DMS53 treated with DMSO at 0.1 percent for 48 hours (cell line): ENCODE measurements at regions not wholly inside any gene's neighbourhood (a gene's known extent, or its start where the extent isn't known, plus 50 kb on each side); places are given as distances from the start of the nearest gene placed in this dataset.

Experiments used
- DNase-seq: peaks from one replicate; lab custom pipeline; 2025; ENCODE audit not compliant: unreplicated experiment; lab: John Stamatoyannopoulos, UW

DNA sequence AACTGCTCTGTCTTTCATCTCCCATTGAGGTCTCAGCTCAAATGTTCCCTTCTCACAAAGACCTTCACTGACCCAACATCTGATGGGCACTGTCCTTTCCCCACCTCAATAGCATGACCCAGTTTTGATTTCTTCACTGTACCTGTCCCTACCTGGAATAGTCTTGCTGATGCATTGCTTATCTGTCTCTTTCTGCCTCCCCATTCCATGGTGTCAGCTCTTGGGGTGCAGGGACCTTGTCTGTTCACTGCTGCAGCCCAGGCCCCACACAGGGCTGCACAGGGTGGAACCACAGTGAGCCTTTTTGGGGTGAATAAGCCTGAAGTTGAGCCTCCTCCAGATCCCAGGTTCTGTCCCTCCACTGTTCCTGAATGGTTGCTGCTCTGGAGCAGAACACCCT, 414.9 kb downstream of the PTPRU start:
- no peak for DNase-seq

DNA sequence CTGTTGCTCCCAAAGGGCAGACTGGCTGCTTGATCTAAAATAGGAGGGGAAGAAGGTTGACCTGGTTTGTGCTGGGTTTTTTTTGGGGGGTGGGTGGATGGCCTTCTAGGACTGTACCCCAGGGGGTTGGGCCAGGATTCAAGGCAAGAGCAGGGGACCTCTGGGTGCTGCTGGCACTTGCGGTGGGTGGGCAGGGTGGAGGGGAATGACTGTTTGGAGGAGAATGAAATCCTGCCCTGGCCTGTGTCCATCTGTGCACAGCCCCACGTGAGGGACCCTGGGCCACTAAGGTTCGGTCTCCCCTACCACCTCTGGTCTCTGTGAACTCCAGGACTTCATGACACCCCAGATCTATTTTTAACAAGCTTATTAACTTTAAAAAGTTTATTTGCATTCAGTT, 414.2 kb downstream of the PTPRU start:
- no peak for DNase-seq

DNA sequence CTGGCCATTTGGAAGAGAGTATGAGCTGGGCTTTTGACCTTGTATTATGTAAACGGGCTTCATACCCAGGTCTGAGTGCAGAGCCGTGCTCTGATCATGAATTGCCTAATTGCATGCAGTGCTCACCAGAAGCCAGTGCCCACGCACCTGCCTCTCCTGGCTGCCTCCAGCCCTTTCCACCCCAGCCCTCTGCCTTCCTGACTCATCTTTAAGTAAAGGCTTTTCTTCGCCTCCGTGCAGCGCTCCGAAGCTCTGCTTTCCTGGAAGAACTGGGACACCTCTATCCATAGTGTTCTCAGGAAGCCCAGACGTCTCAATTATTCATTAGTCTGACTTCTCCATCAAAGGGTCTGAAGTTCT, 413.7 kb downstream of the PTPRU start:
- no peak for DNase-seq

DNA sequence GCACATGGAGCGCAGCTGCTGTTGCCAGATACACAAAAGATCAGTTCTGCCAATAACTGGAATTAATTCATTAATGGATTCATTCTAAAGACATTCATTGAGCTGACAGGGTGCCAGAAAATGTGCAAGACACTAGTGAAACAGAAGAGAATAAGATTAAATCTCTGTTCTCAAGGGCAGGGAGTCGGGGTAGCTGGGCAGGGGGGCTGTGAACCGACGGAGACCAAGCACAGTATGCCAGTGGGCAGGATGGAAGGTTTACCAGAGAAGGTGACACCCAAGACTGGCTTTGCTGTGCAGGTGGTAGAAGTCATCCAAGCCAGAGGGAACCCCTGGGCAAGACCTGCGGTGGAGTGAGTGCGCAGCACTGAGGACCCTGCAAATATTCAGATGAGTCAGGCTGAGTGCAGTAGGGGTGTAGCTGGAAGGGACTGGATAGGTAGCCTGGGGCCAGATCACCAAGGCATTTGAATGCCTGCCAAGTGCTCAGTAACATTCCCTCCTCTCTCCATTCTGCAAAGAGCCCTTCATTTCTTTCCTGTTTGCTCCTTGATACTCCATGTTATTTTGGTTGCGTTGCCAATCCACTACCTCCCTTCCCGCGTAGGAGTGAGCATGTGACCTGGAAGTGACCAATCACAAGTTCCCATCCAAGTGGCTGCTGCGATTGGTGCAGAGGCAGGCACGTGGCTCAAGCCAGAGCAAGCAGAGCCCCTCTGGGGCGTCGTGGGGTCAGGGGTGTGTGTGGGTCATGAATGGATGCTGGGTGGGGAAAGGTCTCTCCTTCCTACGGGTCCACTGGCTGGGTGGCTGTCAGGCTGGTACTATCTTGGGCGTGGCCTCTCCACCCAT, 413.1 kb downstream of the PTPRU start:
- DNase-seq, result no peak

DNA sequence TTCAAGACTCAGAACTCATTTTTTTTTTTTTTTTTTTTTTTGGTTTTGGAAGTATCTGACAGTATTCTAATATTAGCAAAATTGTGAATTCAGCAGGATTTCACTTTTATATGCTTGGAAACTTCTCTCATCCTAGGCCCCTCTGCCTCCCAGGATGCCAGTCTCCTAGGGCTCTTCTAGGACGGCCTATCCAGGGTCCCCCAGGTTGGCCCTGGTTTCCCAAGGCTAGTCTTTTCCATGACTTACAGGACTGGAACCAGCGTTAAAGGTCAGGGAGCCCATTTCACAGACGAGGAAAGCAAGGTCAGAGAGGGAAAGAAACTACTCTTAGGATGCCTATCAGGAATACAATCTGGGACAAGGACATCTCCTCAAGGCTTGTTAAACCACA, 412.5 kb downstream of the PTPRU start:
- DNase-seq, result no peak

DNA sequence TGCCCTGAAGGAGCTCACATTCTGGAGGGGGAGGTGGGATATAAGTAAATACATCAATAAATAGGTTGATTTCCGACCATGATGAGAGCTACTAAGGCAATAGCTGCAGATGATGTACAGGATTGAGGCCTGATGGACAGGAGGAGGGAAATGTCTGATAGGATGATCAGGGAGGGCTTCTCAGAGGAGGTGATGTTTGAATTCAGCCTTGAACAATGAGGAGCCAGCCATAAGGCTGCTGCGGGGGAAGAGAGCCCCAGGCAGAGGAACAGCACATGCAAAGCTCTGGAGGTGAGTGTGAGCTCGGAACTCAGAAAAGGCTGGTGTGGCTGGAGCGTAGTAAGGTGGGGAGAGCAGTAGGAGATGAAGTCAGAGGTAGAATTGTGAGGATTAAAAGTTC, 411.7 kb downstream of the PTPRU start:
- no peak for DNase-seq

DNA sequence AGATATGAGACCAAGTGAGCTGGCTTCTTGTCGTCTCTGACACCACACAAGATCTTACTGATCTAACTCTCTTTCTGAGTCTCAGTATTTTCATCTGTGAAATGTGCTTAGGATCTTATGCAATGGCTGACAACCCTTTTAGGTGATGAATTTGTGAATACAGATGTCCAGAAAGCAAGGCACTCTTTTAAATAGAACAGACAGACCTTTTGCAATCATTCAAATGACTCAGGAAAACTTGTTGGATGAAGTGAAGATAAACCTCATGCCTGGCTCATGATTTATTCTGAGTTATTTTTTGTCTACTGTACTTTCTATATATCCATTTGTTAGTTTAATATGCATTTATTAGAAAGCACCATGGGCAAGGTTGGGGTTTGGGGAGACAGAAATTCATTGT, 411.3 kb downstream of the PTPRU start:
- no peak for DNase-seq

DNA sequence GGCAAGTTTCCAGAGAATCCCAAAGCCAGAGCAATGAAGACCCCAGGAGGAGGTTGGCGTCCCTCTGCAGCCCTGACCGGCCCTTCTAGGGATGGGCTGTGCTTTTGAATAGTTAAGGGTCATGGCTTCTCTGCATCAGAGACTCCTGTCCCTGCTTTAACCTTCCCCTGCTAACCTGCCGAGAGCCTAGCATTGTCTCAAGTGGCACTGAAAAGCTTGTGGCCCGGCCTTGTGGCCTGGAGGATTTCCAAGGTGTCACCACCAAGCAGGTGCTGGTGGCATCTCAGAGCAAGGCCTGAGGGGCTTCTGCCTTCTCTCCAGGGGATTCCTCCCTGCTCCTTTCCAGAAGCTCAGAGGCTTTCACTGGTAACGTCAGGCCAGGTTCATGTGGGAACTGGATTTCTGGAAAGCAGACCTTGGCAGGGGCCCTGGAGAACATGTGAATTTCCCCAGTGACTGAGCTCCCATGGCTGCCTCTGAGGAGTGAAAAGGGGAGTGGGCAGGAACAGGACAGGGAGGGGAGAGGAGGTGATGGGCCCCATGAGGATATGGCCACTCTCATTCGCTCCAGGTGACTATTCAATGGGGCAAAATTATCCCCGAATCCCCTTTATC, 409.9 kb downstream of the PTPRU start:
- no peak for DNase-seq

DNA sequence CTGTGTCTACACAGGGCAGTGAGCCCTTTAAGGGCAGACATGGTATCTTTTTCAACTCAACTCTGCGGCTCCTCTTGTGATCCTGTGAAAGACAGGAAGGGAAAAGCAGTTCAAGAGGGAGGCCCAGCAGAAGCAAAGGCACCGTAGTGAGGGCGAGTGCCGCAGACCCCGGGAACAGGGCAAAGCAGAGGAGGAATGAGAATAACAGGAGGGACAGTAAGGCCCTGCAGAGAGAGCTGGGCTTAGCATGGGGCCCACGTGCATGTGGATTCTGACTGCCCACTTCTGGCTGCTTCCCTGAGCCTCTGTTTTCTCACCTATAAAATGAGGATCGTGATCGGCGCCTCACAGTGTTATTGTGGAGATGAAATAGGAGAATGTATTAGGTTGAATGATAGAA, 409.3 kb downstream of the PTPRU start:
- DNase-seq, result no peak

DNA sequence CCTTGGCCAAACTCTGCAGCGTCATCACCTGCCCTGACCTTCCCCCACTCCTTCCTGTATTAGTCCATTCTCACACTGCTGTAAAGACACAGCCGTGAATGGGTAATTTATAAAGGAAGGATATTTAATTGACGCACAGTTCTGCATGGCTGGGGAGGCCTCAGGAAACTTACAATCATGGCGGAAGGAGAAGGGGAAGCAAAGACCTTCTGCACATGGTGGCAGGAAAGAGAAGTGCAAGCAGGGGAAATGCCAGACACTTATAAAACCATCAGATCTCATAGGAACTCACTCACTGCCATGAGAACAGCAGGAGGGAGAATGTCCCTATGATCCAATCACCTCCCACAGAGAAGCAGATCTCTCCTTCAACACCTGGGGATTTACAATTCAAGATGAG, 408.5 kb downstream of the PTPRU start:
- no peak for DNase-seq

DNA sequence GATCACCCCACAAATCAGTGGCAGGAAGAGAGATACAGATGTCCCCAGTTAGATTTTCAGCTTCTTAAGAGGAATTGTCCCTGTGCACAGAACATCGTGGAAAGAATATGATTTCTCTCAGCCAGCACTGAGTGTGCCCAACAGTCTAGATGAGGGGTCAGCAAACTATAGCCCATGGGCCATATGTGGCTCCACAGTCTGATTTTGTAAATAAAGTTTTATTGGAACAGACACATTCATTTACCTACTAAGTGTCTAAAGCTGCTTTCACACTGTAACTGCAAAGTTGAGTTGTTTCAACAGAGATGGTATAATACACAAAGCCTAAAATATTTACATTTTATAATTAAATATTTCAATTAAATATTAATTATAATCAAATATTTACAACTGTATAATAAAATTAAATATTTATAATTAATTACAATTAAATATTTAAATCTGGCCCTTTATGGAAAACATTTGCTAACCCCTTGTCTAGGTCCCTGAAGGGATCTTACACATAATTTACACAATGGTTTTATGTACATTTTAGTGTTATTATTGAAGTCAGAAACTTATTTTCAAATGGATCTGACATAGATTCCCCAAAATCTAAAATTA, 407.6 kb downstream of the PTPRU start:
- no peak for DNase-seq

DNA sequence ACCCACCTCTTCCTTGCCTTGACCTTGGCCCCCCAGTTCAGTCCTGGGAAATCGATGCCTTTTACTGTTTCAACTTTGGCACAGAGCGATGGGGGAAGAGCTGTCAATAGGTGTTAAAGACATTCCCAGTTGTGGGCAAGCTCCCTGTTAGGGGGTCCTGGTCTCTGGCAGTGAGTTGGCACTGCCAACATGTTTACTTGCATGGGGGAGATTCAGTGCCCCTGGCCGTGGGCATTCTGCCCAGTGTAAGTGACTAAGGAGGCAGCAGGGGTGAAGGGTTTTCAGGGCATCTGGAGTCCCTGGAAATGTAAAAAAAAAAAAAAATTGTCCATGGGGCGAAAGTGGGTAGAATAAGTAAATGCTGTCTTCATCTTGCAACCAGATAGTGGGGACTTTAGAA, 407.0 kb downstream of the PTPRU start:
- no peak for DNase-seq

DNA sequence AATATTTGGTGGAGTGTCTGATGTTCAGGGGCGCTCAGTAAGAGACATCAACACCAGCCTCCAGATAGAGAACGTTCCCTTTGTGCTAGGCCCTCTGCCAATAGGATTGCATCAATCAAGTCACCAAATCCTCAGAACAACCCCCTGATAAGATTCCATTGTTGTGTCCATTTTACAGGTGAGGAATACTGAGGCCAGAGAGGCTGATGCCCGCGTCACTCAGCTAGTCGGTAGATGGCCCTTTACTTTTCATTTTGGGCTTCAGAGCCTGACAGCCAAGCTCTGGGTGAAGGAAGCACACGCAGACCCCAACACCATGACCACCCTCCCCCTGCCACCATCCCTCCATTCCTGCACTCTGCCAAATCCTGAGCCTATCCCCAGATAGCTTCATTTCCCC, 406.2 kb downstream of the PTPRU start:
- DNase-seq, result no peak

DNA sequence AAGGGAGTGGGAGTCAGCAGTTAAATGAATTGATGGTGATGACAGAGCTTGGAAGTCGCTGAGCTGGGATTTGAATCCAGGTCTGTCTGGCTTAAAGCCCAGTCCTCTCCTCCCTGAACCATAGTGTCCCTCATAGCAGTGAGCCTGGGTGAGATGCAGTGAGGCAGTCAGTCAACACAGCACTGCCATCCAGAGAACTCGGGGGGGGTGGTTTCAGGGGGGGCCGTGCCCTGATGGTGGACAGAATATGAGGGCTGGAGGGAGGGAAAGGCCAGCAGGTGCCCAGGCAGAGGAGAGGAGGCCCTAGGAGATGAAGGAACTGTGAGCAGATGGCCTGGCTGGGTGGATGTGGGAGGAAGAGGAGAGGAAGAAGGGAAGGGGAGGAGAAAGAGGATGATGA, 405.6 kb downstream of the PTPRU start:
- DNase-seq, result no peak

DNA sequence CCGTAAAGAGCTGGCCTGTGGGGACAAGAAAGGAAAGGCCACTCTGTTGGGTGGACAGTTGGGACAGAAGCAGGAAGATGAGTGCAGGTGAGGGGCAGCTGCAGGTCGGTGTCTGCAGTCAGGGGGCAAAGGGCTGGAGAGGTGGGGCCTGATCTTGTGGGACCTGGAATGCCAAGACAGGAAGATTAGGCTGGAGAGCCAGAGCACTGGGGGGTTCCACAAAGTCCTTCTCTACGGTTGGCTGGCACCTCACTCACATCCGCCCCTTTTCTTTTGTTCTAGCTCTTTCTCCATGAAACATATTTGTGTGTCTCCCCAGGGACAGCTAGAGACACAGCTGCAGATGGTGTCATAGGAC, 404.1 kb downstream of the PTPRU start:
- no peak for DNase-seq

DNA sequence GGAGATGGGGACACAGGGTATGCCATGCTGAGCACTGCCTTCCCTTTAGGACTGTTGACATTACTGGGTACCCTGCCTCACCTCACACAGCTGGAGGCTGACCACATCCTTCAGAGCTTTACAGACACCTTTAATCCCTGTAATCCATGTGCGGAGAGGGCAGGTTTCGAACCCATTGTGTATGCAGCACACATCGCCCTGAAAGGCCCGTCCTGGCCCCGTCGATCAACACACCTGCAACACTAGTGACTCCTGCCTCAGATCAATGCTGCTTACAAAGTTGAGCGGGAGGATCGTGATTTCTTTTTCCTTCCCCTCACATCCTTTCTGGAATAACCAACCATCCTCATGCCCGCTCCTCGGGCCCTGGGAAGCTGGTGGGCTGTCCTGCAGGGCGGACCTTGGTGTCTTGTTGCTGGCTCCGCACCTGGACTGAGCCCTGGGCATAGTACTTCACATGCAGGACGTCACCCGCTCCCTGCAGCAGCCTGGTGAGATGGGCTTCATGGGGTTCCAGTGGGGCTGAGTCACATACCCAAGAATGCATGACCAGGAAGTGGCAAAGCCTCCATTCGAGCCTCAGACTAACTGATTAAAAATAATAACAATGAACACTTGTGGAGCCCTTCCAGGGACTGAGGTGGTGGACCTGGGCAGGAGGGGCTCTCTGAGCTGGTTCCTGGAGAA, 403.6 kb downstream of the PTPRU start:
- DNase-seq, result no peak

DNA sequence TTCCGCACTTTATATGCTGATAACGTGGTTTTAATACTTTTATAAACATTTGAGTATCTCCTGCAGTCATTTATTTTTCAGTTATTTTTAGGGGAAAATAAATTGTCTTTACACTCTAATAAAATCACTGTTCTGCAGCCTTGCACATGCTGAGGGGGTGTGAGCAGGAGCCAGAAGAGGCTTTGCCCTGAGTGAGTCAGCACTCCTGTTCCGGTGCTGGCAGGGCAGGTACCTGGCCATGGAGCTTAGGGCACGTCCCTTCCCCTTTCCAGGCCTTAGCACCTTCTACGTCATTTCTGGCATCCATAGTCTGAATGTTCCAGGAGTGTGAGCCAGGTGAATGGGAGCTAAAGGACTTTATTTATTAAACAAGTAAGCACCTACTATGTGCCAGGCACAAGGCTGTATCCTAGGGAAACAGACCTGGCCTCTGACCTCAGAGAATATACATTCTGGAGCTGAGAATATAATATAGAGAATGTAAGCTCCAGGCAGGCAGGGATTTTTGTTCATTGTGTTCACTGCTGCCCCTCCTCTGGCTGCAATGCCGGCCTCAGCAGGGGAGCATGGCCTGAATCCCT, 402.9 kb downstream of the PTPRU start:
- no peak for DNase-seq

DNA sequence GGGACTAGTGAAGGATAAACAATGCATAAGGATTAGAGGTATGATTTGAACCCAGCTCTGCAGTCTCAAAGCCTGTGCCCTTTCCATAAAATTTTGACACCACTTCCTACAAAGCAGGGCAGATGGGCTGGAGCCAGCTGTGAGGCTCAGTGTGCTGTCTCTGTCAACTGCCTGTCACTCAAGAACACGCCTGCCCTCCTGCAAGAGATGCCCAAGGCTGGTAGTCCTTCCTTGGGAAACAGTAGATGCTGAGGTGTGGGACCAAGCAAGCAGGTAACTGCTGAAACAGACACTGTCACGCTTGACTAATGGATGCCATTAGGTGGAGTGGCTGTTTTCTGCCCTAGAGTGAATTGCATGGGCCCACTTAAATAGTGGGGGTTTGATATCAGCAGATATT, 402.0 kb downstream of the PTPRU start:
- DNase-seq, result no peak

DNA sequence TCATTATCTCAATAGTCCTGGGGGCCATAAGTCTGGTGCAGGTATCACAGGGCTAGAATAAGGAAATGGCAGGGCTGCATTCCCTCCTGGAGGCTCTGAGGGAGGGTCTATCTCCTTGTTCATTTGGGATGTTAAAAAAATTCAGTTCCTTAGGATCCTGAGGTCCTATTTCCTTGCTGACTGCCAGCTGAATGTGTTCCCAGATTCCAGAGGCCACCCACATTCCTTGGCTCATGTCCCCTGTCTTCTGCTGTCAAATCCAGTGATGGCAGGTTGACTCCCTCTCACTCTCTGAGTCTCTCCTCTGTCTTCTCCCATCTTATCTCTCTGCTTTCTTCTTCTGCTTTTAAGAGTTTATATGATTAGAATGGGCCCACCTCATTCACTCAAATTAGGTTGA, 400.6 kb downstream of the PTPRU start:
- no peak for DNase-seq

DNA sequence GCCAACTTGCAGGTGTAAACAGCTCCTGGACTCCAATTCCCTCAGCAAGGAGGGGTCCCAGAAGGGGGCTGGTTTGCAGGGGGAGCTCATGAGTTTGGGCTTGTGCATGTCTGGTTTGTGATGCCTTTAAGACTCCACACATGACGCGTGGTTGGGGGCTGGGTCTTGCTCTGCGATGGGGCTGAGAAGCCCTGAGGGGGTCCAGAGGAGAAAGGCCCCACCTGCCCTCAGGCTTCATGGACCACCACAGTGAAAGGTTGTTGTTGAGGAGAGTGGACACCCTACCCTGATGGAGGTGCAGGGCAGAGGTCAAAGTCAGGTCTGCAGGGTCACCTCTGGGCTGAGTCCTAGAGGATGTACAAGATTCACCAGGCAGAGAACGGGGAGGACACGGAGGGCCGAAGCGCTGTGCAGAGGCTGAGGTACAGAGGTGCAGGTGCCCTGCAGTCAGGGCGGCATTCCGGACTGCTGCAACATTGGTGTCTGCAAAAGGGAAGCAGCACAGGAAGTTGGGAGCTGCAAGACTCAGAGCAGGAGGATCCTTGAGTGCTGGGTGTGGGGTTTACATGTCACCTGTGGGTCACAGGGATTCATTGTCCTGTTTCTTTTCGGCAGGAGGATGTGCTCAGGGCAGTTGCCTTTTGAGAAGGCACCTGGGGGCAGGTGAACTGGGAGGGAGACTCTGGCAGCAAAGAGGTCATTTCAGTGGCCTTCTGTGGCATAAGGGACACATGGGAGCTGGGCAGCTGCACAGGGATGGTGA, 399.4 kb downstream of the PTPRU start:
- DNase-seq, result no peak

DNA sequence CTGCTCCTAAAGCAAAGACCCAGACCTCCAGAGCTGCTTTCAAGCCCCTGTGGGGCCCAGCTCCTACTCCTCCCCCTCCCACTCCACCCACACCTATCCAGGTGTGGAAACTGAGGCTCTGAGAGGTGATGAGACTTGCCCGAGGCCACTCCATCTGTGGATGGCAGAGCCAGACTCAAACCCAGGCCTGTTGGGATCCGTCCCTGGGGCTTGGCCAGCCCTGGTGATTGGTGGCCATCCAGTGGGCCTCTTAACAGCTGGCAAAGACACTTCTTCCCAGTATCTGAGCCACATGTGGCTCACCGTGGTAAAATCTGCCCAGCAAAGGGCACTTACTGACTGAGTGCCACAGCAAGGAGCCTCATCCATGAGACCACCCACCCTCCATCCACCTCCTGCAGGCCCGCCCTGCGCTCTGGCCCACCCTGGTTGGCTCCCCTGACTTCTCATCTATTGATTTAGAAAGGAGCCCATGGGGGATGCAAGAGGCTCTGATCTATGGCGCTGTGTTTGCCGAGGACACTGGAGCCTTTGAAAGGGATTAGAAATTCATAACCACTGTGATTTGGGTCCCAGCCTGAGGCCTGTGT, 398.5 kb downstream of the PTPRU start:
- DNase-seq, result no peak
